GM23338 (cell line): ENCODE measurements at regions not wholly inside any gene's neighbourhood (a gene's known extent, or its start where the extent isn't known, plus 50 kb on each side); places are given as distances from the start of the nearest gene placed in this dataset.

Experiments used
- ATAC-seq: fragments of 200-7000 bp; cut with Tn5 transposase; 3 replicates; pipeline ENCODE4 v1.9.1; 2020
- DNase-seq: peaks from one replicate; pipeline ENCODE4 v3.0.0-alpha.2; 2015; ENCODE audit warnings: low spot score
- H2AFZ ChIP-seq: fragments of 200-600 bp; sonication (generic); 2 replicates; pipeline ENCODE4 v1.8.0; 2016; ENCODE audit warnings: antibody characterized with exemption, mild to moderate bottlenecking, moderate library complexity
- H3F3A ChIP-seq: fragments of 200-600 bp; sonication (generic); replicated peaks from 2 replicates; pipeline ENCODE4 v1.8.0; 2017; ENCODE audit warnings: antibody characterized with exemption, mixed run types, low read depth
- H3K27ac ChIP-seq: fragments of 200-600 bp; sonication (generic); 2 replicates; pipeline ENCODE4 v1.6.1; 2016; ENCODE audit warnings: low read depth
- H3K27me3 ChIP-seq: fragments of 200-600 bp; sonication (generic); 2 replicates; pipeline ENCODE4 v1.8.0; 2016; ENCODE audit warnings: mild to moderate bottlenecking, mixed run types, moderate library complexity; ENCODE audit not compliant: insufficient read depth
- H3K36me3 ChIP-seq: fragments of 200-600 bp; sonication (generic); 2 replicates; pipeline ENCODE4 v1.8.0; 2016; ENCODE audit warnings: mild to moderate bottlenecking; ENCODE audit not compliant: insufficient read depth
- H3K4me1 ChIP-seq: fragments of 200-600 bp; sonication (generic); 2 replicates; pipeline ENCODE4 v1.8.0; 2016; ENCODE audit warnings: mild to moderate bottlenecking, moderate library complexity; ENCODE audit not compliant: insufficient read depth
- H3K4me2 ChIP-seq: fragments of 200-600 bp; sonication (generic); 2 replicates; pipeline ENCODE4 v1.7.1; 2017; ENCODE audit warnings: mixed run types
- H3K4me3 ChIP-seq: fragments of 200-600 bp; sonication (generic); 2 replicates; pipeline ENCODE4 v1.6.1; 2016; ENCODE audit warnings: mixed run types
- H3K79me2 ChIP-seq: fragments of 200-600 bp; sonication (generic); replicated peaks from 2 replicates; pipeline ENCODE4 v1.8.0; 2017; ENCODE audit warnings: mild to moderate bottlenecking; ENCODE audit not compliant: insufficient read depth
- H3K9me2 ChIP-seq: fragments of 200-600 bp; sonication (generic); 2 replicates; pipeline ENCODE4 v1.8.0; 2017; ENCODE audit not compliant: insufficient read depth
- H4K20me1 ChIP-seq: fragments of 200-600 bp; sonication (generic); replicated peaks from 2 replicates; pipeline ENCODE4 v1.8.0; 2017; ENCODE audit warnings: mild to moderate bottlenecking; ENCODE audit not compliant: insufficient read depth
- H3K27ac Mint-ChIP-seq: 2 replicates; pipeline ENCODE4 v1.8.0; 2020; ENCODE audit warnings: inconsistent platforms, mild to moderate bottlenecking, moderate library complexity, mixed read lengths
- H3K27me3 Mint-ChIP-seq: 3 replicates; pipeline ENCODE4 v1.8.0; 2022; ENCODE audit warnings: low read depth, mild to moderate bottlenecking, moderate library complexity, mixed read lengths, inconsistent platforms; ENCODE audit not compliant: insufficient read depth, poor library complexity
- H3K36me3 Mint-ChIP-seq: 3 replicates; pipeline ENCODE4 v1.8.0; 2021; ENCODE audit warnings: low read depth, mild to moderate bottlenecking, inconsistent platforms, moderate library complexity, mixed read lengths
- H3K4me1 Mint-ChIP-seq: 3 replicates; pipeline ENCODE4 v1.8.0; 2020; ENCODE audit warnings: mild to moderate bottlenecking, inconsistent platforms, mixed read lengths
- H3K4me3 Mint-ChIP-seq: 3 replicates; pipeline ENCODE4 v1.8.0; 2021; ENCODE audit warnings: moderate library complexity, mild to moderate bottlenecking, inconsistent platforms, mixed read lengths
- H3K9me3 Mint-ChIP-seq: 3 replicates; pipeline ENCODE4 v1.8.0; 2020; ENCODE audit warnings: moderate library complexity, mild to moderate bottlenecking, inconsistent platforms, mixed read lengths
- CREB1 ChIP-seq: fragments of 250-450 bp; sonication (Bioruptor Pico); IDR thresholded peaks from 2 replicates; pipeline ENCODE4 v1.5.0; 2020; ENCODE audit warnings: low read depth, mild to moderate bottlenecking, moderate library complexity
- EZH2 ChIP-seq: fragments of 200-600 bp; sonication (generic); IDR thresholded peaks from one replicate; pipeline ENCODE4 v1.8.0; 2017; ENCODE audit warnings: antibody characterized with exemption, mild to moderate bottlenecking, low read depth; ENCODE audit not compliant: unreplicated experiment
- EZH2phosphoT487 ChIP-seq: fragments of 200-600 bp; sonication (generic); IDR thresholded peaks from one replicate; pipeline ENCODE4 v1.8.1; 2018; ENCODE audit warnings: antibody characterized with exemption; ENCODE audit not compliant: unreplicated experiment
- NANOG ChIP-seq: IDR thresholded peaks from 2 replicates; pipeline ENCODE4 v1.6.1; 2016; ENCODE audit warnings: antibody characterized with exemption, borderline replicate concordance
- POLR2AphosphoS5 ChIP-seq: IDR thresholded peaks from 2 replicates; pipeline ENCODE4 v1.6.1; 2016; ENCODE audit warnings: antibody characterized with exemption, low read depth
- STAT1 ChIP-seq: IDR thresholded peaks from one replicate; pipeline ENCODE4 v1.6.1; 2016; ENCODE audit warnings: antibody characterized with exemption; ENCODE audit not compliant: unreplicated experiment
- ZNF331 ChIP-seq: fragments of 250-450 bp; sonication (Bioruptor Pico); IDR thresholded peaks from 2 replicates; pipeline ENCODE4 v1.5.0; 2020; ENCODE audit warnings: low read depth, mild to moderate bottlenecking, moderate library complexity
- TF ChIP-seq, protein P1 (sequence below): IDR thresholded peaks from 2 replicates; pipeline ENCODE4 v1.6.1; 2016; ENCODE audit warnings: antibody characterized with exemption
- TF ChIP-seq, protein P2 (sequence below), 2 experiments: fragments of 200-600 bp in 1 of 2; sonication (generic) in 1 of 2; conservative IDR thresholded peaks; 2 replicates each; pipeline versions ENCODE4 v1.5.1 to v1.6.1; 2016 to 2017; ENCODE audit warnings: antibody characterized with exemption in 2 of 2, low read depth in 2 of 2, mild to moderate bottlenecking in 2 of 2, moderate library complexity in 1 of 2
- TF ChIP-seq, protein P3 (sequence below): fragments of 250-450 bp; sonication (Bioruptor Pico); IDR thresholded peaks from 2 replicates; pipeline ENCODE4 v1.5.0; 2020; ENCODE audit warnings: mild to moderate bottlenecking, moderate library complexity

DNA sequence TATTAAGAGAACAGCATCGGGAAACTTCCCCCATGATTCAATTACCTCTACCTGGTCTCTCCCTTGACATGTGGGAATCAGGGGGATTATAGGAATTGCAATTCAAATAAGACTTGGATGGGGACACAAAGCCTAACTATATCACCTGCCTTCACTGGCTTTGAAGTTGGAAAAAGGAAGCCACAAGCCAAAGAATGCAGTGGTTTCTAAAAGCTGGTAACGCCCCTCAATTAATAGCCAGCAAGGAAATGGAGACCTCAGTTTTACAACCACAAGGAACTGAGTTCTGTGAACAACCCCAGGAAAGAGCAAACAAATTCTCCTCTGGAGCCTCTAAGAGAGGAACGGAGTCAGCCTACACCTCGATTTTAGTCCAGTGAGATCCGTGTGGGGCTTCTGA, 244.1 kb downstream of the TFAP2A start (continued):
- TF ChIP-seq, protein P1, sequence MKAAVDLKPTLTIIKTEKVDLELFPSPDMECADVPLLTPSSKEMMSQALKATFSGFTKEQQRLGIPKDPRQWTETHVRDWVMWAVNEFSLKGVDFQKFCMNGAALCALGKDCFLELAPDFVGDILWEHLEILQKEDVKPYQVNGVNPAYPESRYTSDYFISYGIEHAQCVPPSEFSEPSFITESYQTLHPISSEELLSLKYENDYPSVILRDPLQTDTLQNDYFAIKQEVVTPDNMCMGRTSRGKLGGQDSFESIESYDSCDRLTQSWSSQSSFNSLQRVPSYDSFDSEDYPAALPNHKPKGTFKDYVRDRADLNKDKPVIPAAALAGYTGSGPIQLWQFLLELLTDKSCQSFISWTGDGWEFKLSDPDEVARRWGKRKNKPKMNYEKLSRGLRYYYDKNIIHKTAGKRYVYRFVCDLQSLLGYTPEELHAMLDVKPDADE: no peak
- TF ChIP-seq CREB1 (CRISPR knock-in tag): no peak

DNA sequence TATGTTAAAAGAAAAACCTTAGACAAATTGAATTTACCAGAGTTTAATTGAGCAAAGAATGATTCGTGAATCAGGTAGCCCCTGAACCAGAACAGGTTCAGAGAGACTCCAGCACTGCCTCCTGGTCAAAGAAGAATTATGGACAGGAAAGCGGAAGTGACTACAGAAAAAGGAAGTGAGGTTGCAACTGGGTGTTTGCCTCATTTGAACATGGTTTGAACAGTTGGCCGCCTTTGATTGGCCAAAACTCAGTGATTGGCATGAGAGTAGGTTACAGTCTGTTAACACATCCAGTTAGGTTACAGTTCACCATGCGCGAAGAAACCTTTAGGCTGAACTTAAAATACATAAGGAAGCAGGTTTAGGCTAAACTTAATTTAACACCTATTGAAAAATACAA, 248.8 kb downstream of the TFAP2A start:
- Histone ChIP-seq H3K27ac (no peak overlapping the region), H3K4me3 (no peak overlapping the region), H3K79me2 (no peaks in the 10 kb centered on the region), H3K4me1 (peaks cover 12% of the 10 kb centered on the region; the same call in 1 of the 2 replicates), H4K20me1 (no peaks in the 10 kb centered on the region), H3K9me2 (no peaks in the 10 kb centered on the region), H3K27me3 (no peaks in the 10 kb centered on the region), H2AFZ (0 out of 2 replicates have a peak overlapping the region, but pooled peaks have one; percentile 4), H3K36me3 (no peaks in the 10 kb centered on the region), H3K4me2 (no peak overlapping the region), H3F3A (no peaks in the 10 kb centered on the region)
- Mint-ChIP-seq H3K4me3 (no peak overlapping the region), H3K4me1 (peaks cover 13% of the 10 kb centered on the region; the same call in 2 of the 3 replicates), H3K27me3 (peaks cover 5% of the 10 kb centered on the region), H3K36me3 (peaks cover under 1% of the 10 kb centered on the region; the same call in 1 of the 3 replicates), H3K9me3 (peaks cover under 1% of the 10 kb centered on the region; the same call in 1 of the 3 replicates), H3K27ac (no peak overlapping the region)
- ATAC-seq: no peak
- TF ChIP-seq STAT1 (no peak), ZNF331 (CRISPR knock-in tag) (no peak), EZH2phosphoT487 (no peak)
- no peak for DNase-seq

DNA sequence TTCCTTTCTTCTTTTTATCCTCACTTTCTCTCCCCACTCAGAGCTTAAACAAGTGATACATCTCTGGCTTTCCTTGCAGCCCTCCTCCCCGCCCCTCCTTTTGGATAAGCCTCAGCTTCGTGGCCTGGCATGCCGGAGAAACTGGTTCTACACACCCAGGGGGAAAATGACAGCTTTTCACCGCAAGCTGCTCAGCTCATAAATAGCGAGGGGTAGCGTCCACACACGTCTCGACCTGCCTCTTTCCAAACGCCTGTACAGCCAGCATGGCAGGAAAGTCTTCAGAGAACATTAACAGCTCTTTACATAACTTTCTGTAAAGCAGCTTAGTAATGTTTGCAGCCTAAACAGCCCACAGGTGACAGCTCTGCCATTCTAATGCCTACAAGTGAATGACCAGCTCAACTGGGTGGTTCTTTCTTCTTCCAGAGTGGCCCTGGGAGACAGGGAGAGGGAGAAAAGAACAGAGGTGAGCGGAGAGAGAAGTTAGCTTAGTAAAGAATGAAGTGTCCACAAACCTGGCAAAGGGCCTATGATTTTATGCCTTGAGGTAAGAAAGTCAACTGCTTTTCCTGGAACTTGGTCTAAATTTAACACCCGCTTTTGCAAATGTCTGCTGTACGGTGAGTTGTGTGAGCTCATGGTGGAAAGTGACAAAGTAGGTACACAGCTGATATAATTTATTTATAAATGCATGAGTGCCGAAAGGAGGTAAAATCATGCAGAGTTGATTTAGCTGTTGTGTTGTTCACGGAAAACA, 251.5 kb downstream of the TFAP2A start:
- peaks cover 5% of the 10 kb centered on the region for H3K27me3 Mint-ChIP-seq
- ATAC-seq: peak; percentile 49; the same call in 2 of the 3 replicates
- TF ChIP-seq POLR2AphosphoS5: no peak
- TF ChIP-seq, protein P2, sequence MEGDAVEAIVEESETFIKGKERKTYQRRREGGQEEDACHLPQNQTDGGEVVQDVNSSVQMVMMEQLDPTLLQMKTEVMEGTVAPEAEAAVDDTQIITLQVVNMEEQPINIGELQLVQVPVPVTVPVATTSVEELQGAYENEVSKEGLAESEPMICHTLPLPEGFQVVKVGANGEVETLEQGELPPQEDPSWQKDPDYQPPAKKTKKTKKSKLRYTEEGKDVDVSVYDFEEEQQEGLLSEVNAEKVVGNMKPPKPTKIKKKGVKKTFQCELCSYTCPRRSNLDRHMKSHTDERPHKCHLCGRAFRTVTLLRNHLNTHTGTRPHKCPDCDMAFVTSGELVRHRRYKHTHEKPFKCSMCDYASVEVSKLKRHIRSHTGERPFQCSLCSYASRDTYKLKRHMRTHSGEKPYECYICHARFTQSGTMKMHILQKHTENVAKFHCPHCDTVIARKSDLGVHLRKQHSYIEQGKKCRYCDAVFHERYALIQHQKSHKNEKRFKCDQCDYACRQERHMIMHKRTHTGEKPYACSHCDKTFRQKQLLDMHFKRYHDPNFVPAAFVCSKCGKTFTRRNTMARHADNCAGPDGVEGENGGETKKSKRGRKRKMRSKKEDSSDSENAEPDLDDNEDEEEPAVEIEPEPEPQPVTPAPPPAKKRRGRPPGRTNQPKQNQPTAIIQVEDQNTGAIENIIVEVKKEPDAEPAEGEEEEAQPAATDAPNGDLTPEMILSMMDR (conservative IDR thresholded peaks at IDR 0.05; ENCODE audit: low read depth in 2 of 2): no peak
- TF ChIP-seq, protein P3, sequence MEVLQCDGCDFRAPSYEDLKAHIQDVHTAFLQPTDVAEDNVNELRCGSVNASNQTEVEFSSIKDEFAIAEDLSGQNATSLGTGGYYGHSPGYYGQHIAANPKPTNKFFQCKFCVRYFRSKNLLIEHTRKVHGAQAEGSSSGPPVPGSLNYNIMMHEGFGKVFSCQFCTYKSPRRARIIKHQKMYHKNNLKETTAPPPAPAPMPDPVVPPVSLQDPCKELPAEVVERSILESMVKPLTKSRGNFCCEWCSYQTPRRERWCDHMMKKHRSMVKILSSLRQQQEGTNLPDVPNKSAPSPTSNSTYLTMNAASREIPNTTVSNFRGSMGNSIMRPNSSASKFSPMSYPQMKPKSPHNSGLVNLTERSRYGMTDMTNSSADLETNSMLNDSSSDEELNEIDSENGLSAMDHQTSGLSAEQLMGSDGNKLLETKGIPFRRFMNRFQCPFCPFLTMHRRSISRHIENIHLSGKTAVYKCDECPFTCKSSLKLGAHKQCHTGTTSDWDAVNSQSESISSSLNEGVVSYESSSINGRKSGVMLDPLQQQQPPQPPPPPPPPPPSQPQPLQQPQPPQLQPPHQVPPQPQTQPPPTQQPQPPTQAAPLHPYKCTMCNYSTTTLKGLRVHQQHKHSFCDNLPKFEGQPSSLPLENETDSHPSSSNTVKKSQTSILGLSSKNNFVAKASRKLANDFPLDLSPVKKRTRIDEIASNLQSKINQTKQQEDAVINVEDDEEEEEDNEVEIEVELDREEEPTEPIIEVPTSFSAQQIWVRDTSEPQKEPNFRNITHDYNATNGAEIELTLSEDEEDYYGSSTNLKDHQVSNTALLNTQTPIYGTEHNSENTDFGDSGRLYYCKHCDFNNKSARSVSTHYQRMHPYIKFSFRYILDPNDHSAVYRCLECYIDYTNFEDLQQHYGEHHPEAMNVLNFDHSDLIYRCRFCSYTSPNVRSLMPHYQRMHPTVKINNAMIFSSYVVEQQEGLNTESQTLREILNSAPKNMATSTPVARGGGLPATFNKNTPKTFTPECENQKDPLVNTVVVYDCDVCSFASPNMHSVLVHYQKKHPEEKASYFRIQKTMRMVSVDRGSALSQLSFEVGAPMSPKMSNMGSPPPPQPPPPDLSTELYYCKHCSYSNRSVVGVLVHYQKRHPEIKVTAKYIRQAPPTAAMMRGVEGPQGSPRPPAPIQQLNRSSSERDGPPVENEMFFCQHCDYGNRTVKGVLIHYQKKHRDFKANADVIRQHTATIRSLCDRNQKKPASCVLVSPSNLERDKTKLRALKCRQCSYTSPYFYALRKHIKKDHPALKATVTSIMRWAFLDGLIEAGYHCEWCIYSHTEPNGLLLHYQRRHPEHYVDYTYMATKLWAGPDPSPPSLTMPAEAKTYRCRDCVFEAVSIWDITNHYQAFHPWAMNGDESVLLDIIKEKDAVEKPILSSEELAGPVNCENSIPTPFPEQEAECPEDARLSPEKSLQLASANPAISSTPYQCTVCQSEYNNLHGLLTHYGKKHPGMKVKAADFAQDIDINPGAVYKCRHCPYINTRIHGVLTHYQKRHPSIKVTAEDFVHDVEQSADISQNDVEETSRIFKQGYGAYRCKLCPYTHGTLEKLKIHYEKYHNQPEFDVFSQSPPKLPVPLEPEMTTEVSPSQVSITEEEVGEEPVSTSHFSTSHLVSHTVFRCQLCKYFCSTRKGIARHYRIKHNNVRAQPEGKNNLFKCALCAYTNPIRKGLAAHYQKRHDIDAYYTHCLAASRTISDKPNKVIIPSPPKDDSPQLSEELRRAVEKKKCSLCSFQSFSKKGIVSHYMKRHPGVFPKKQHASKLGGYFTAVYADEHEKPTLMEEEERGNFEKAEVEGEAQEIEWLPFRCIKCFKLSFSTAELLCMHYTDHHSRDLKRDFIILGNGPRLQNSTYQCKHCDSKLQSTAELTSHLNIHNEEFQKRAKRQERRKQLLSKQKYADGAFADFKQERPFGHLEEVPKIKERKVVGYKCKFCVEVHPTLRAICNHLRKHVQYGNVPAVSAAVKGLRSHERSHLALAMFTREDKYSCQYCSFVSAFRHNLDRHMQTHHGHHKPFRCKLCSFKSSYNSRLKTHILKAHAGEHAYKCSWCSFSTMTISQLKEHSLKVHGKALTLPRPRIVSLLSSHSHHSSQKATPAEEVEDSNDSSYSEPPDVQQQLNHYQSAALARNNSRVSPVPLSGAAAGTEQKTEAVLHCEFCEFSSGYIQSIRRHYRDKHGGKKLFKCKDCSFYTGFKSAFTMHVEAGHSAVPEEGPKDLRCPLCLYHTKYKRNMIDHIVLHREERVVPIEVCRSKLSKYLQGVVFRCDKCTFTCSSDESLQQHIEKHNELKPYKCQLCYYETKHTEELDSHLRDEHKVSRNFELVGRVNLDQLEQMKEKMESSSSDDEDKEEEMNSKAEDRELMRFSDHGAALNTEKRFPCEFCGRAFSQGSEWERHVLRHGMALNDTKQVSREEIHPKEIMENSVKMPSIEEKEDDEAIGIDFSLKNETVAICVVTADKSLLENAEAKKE (CRISPR knock-in tag): no peak
- TF ChIP-seq EZH2: no peak
- TF ChIP-seq NANOG: no peak

More for the DNA sequence above, 251.5 kb downstream of the TFAP2A start:
- H3K4me2 ChIP-seq: no peak overlapping the region
- Mint-ChIP-seq H3K4me1 (peaks cover 13% of the 10 kb centered on the region; the same call in 2 of the 3 replicates), H3K9me3 (no peaks in the 10 kb centered on the region), H3K4me3 (no peak overlapping the region), H3K27ac (no peak overlapping the region), H3K36me3 (no peaks in the 10 kb centered on the region)
- no peak overlapping the region for H3K4me3 ChIP-seq
- no peaks in the 10 kb centered on the region for H3K79me2 ChIP-seq
- no peak overlapping the region for H3K27ac ChIP-seq
- peaks cover 12% of the 10 kb centered on the region; the same call in 1 of the 2 replicates for H3K4me1 ChIP-seq
- H3F3A ChIP-seq: no peaks in the 10 kb centered on the region
- peak; percentile 20 for DNase-seq
- no peaks in the 10 kb centered on the region for H4K20me1 ChIP-seq
- H2AFZ ChIP-seq: peak overlapping the region; percentile 83
- H3K27me3 ChIP-seq: no peaks in the 10 kb centered on the region
- H3K36me3 ChIP-seq: no peaks in the 10 kb centered on the region
- H3K9me2 ChIP-seq: no peaks in the 10 kb centered on the region
